ENCODE measurements at regions not wholly inside any gene's neighbourhood (a gene's known extent, or its start where the extent isn't known, plus 50 kb on each side); places are given as distances from the start of the nearest gene placed in this dataset.

DNA sequence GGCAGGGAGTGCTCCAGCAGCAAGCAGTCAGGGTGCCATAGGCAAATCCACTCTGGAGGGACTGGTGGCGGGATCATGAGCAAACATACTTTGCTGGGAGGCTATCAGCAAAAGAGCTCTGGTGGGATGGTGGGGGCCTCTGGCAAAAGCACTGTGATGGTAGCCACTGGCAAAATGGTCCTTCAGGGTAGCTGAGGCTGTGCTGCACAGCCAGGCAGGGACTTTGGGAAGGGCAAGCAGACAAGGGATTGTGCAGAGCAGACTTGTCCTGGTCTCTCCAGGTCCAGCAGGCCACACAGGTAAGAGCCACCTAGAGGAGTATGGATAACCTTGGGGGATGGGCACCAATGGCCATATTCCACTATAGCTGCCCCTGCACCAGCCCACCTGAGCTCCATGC, 129.4 kb upstream of the OTOS start:
- TF ChIP-seq BHLHE40 (IDR thresholded peaks at IDR 0.05; ENCODE audit: borderline replicate concordance) (no peak), CTBP1 (IDR thresholded peaks at IDR 0.05; ENCODE audit: borderline replicate concordance) (no peak), SUZ12 (IDR thresholded peaks at IDR 0.05) (no peak), L3MBTL2 (conservative IDR thresholded peaks at IDR 0.05) (no peak), LEF1 (IDR thresholded peaks at IDR 0.05; ENCODE audit: borderline replicate concordance) (no peak), ELF4 (IDR thresholded peaks at IDR 0.05) (no peak), FOXA1 (IDR thresholded peaks at IDR 0.05) (no peak), TARDBP (IDR thresholded peaks at IDR 0.05) (no peak), PKNOX1 (IDR thresholded peaks at IDR 0.05) (no peak)
- ChIA-PET POLR2A (no interaction called here), CTCF (no interaction called here)
- no peak for DNase-seq (ENCODE audit: extremely low spot score)

DNA sequence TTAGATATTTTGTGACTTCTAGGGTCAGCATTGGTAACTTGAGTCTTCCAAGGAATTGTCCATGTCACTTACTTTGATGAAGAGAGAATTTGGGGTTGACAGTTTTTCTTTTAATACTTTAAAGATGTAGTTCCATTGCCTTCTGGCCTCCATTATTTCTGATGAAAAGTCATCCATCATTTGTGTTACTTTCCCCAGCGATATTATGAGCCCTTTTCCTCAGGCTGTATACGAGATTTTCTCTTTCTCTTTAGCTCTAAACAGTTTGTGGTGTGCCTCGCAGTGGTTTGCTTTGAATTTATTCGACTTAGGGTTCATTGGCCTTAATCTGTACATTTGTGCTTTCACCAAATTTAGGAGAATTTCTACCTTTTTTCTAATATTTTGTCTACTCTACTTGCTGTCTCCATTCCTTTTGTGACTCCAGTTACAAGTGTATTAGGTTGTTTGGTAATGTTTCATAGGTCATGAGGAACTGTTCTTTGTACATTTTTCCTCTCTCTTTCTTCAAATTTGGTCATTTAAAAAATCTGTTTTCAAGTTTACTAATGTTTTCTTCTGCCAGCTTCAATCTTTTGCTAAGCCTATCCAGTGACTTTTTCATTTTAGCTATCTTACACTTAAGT, 131.4 kb upstream of the OTOS start:
- no peak for TF ChIP-seq TARDBP (IDR thresholded peaks at IDR 0.05)
- TF ChIP-seq FOXK2 (IDR thresholded peaks at IDR 0.05), result no peak
- TF ChIP-seq FOXA1 (IDR thresholded peaks at IDR 0.05), result no peak
- TF ChIP-seq PKNOX1 (IDR thresholded peaks at IDR 0.05), result no peak
- TF ChIP-seq HDGF (IDR thresholded peaks at IDR 0.05; ENCODE audit: borderline replicate concordance), result no peak
- TF ChIP-seq L3MBTL2 (conservative IDR thresholded peaks at IDR 0.05), result no peak
- TF ChIP-seq ARNT (IDR thresholded peaks at IDR 0.05), result no peak
- TF ChIP-seq FOXM1 (IDR thresholded peaks at IDR 0.05; ENCODE audit: borderline replicate concordance), result no peak
- no peak for TF ChIP-seq ELF4 (IDR thresholded peaks at IDR 0.05)
- TF ChIP-seq ZNF384 (IDR thresholded peaks at IDR 0.05), result no peak
- TF ChIP-seq LEF1 (IDR thresholded peaks at IDR 0.05; ENCODE audit: borderline replicate concordance), result no peak
- TF ChIP-seq BHLHE40 (IDR thresholded peaks at IDR 0.05; ENCODE audit: borderline replicate concordance), result no peak
- TF ChIP-seq SUZ12 (IDR thresholded peaks at IDR 0.05), result no peak
- TF ChIP-seq CTBP1 (IDR thresholded peaks at IDR 0.05; ENCODE audit: borderline replicate concordance), result no peak
- TF ChIP-seq NFRKB (IDR thresholded peaks at IDR 0.05), result no peak
- no peak for TF ChIP-seq SP1 (IDR thresholded peaks at IDR 0.05)
- ChIA-PET POLR2A (no interaction called here), CTCF (no interaction called here)
- no peak for DNase-seq (ENCODE audit: extremely low spot score)

- CTCF ChIA-PET, result no interaction called here
- POLR2A ChIA-PET, result no interaction called here
- TF ChIP-seq HDGF (IDR thresholded peaks at IDR 0.05; ENCODE audit: borderline replicate concordance) (no peak), FOXM1 (IDR thresholded peaks at IDR 0.05; ENCODE audit: borderline replicate concordance) (no peak), SP1 (IDR thresholded peaks at IDR 0.05) (no peak), ELF4 (IDR thresholded peaks at IDR 0.05) (no peak), PKNOX1 (IDR thresholded peaks at IDR 0.05) (no peak), NFRKB (IDR thresholded peaks at IDR 0.05) (no peak), ZNF384 (IDR thresholded peaks at IDR 0.05) (no peak)
- no peak for DNase-seq (ENCODE audit: extremely low spot score)
Measured at GRCh38 chr2:240275386-240275785, 134.9 kb upstream of the OTOS start.

- DNase-seq (ENCODE audit: extremely low spot score), result no peak
- ChIA-PET POLR2A (no interaction called here), CTCF (no interaction called here)
- TF ChIP-seq ARNT (IDR thresholded peaks at IDR 0.05), result no peak
- TF ChIP-seq PKNOX1 (IDR thresholded peaks at IDR 0.05), result no peak
- no peak for TF ChIP-seq BHLHE40 (IDR thresholded peaks at IDR 0.05; ENCODE audit: borderline replicate concordance)
- TF ChIP-seq FOXA1 (IDR thresholded peaks at IDR 0.05), result no peak
- no peak for TF ChIP-seq HDGF (IDR thresholded peaks at IDR 0.05; ENCODE audit: borderline replicate concordance)
- no peak for TF ChIP-seq FOXK2 (IDR thresholded peaks at IDR 0.05)
- no peak for TF ChIP-seq ZNF384 (IDR thresholded peaks at IDR 0.05)
- TF ChIP-seq FOXM1 (IDR thresholded peaks at IDR 0.05; ENCODE audit: borderline replicate concordance), result no peak
- no peak for TF ChIP-seq ELF4 (IDR thresholded peaks at IDR 0.05)
- no peak for TF ChIP-seq CTBP1 (IDR thresholded peaks at IDR 0.05; ENCODE audit: borderline replicate concordance)
- no peak for TF ChIP-seq NFRKB (IDR thresholded peaks at IDR 0.05)
- no peak for TF ChIP-seq LEF1 (IDR thresholded peaks at IDR 0.05; ENCODE audit: borderline replicate concordance)
- TF ChIP-seq SP1 (IDR thresholded peaks at IDR 0.05), result no peak
- TF ChIP-seq L3MBTL2 (conservative IDR thresholded peaks at IDR 0.05), result no peak
Measured at GRCh38 chr2:240277073-240277806, 136.8 kb upstream of the OTOS start.

DNA sequence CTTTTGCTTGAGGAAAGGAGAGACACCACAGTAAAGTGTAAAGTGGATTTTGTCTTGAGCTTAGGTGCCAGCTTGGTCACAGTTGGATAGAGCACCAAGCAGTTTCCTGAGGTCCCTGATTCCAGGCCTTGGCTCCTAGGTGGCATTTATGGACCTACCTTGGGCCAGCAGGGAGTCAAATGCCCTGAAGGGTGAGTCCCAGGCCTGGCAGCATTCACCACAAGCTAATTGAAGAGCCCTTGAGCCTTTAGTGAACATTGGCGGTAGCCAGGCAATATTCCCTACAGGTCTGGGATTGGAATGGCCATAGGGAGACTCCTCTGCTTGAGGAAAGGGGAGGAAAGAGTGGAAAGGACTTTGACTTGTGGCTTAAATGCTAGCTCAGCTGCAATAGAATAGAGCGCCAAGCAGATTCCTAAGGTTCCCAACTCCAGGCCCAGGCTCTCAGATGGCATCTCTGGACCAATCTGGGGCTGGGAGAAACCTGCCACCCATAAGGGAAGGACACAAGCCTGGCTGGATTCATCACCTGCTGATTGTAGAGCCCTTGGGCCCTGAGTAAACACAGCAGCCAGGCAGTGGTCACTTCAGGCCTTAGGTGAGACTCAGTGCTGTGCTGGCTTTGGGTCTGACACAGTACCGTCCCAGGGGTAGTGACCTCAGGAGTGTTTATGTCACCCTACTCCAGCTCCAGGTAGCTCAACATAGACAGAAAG, 137.5 kb upstream of the OTOS start:
- DNase-seq (ENCODE audit: extremely low spot score), result no peak
- CTCF ChIA-PET, result no interaction called here
- TF ChIP-seq FOXA1 (IDR thresholded peaks at IDR 0.05) (no peak), PKNOX1 (IDR thresholded peaks at IDR 0.05) (no peak)
- POLR2A ChIA-PET, result no interaction called here
